OCI-LY7 (cell line): ENCODE measurements at regions not wholly inside any gene's neighbourhood (a gene's known extent, or its start where the extent isn't known, plus 50 kb on each side); places are given as distances from the start of the nearest gene placed in this dataset.

Experiments
- BruUV-seq: library from RNA; stranded (reverse); fragments of 400-500 nt; replicated peaks from 2 replicates; lab custom pipeline; 2021; lab: Mats Ljungman, UMichigan
- CTCF ChIA-PET: fragments of 300-600 bp; sonication (Branson Sonifier 250); formaldehyde crosslinking; loops from one replicate; lab custom pipeline; 2022; ENCODE audit warnings: antibody characterized with exemption; ENCODE audit not compliant: unreplicated experiment; lab: Charles Lee
- POLR2A ChIA-PET: fragments of 300-600 bp; sonication (Branson Sonifier 250); formaldehyde crosslinking; loops from one replicate; lab custom pipeline; 2022; ENCODE audit warnings: antibody characterized with exemption; lab: Charles Lee
- DNase-seq: peaks from one replicate; pipeline ENCODE4 v3.0.0-alpha.2; 2015; ENCODE audit warnings: low spot score
- H2AFZ ChIP-seq: fragments of 200-600 bp; sonication (generic), shearing (Covaris generic); 2 replicates; pipeline ENCODE4 v1.6.1; 2014; ENCODE audit warnings: mild to moderate bottlenecking, antibody characterized with exemption, low read length, moderate library complexity
- H3K27ac ChIP-seq: fragments of 200-600 bp; sonication (generic); 2 replicates; pipeline ENCODE4 v1.5.1; 2014; ENCODE audit warnings: mixed run types, low read depth, mild to moderate bottlenecking, moderate library complexity, low read length, inconsistent platforms; ENCODE audit not compliant: poor library complexity, severe bottlenecking
- H3K36me3 ChIP-seq: fragments of 200-600 bp; sonication (generic); 2 replicates; pipeline ENCODE4 v1.6.1; 2014; ENCODE audit warnings: mild to moderate bottlenecking, antibody characterized with exemption, low read length, moderate library complexity, mixed read lengths; ENCODE audit not compliant: insufficient read depth
- H3K4me1 ChIP-seq: fragments of 200-600 bp; sonication (generic); 2 replicates; pipeline ENCODE4 v1.5.1; 2014; ENCODE audit warnings: mild to moderate bottlenecking, low read length; ENCODE audit not compliant: insufficient read depth, poor library complexity, severe bottlenecking
- H3K4me2 ChIP-seq: fragments of 200-600 bp; sonication (generic); 2 replicates; pipeline ENCODE4 v1.6.1; 2014; ENCODE audit warnings: mild to moderate bottlenecking, low read length
- H3K4me3 ChIP-seq: fragments of 200-600 bp; sonication (generic); 2 replicates; pipeline ENCODE4 v1.5.1; 2014; ENCODE audit warnings: mild to moderate bottlenecking, low read depth, low read length; ENCODE audit not compliant: poor library complexity, severe bottlenecking
- H3K79me2 ChIP-seq: fragments of 200-600 bp; sonication (generic); 2 replicates; pipeline ENCODE4 v1.6.1; 2016; ENCODE audit warnings: low read depth, mild to moderate bottlenecking, low read length, moderate library complexity, mixed read lengths; ENCODE audit not compliant: insufficient read depth
- H3K9me2 ChIP-seq: fragments of 200-600 bp; sonication (generic); 2 replicates; pipeline ENCODE4 v1.6.1; 2016; ENCODE audit warnings: mild to moderate bottlenecking, low read length, mixed read lengths; ENCODE audit not compliant: insufficient read depth
- H3K9me3 ChIP-seq: fragments of 200-600 bp; sonication (generic); 2 replicates; pipeline ENCODE4 v1.6.1; 2014; ENCODE audit warnings: mild to moderate bottlenecking, mixed run types, low read length, mixed read lengths
- H4K20me1 ChIP-seq: fragments of 200-600 bp; sonication (generic); 2 replicates; pipeline ENCODE4 v1.6.1; 2014; ENCODE audit warnings: mild to moderate bottlenecking, antibody characterized with exemption, low read length, moderate library complexity, mixed read lengths; ENCODE audit not compliant: insufficient read depth
- CTCF ChIP-seq: fragments of 200-600 bp; sonication (generic); conservative IDR thresholded peaks from 2 replicates; pipeline ENCODE4 v1.5.1; 2014; ENCODE audit warnings: mild to moderate bottlenecking, antibody characterized with exemption, low read length, moderate library complexity, mixed read lengths
- EZH2phosphoT487 ChIP-seq: fragments of 200-600 bp; sonication (generic); IDR thresholded peaks from 2 replicates; pipeline ENCODE4 v1.6.1; 2018; ENCODE audit warnings: low read depth, borderline replicate concordance, mild to moderate bottlenecking, mixed run types, antibody characterized with exemption, low read length, moderate library complexity, mixed read lengths
- intact Hi-C: fragments of 100-400 bp; cut with micrococcal nuclease; formaldehyde crosslinking; loops from one replicate; pipeline ENCODE4 v1.10.0; 2022; ENCODE audit not compliant: unreplicated experiment

GRCh38 chr2:152881527-152881926 is 163.1 kb downstream of the ARL6IP6 start:
- no peak for DNase-seq
- Histone ChIP-seq H3K36me3 (no peaks in the 10 kb centered on the region), H3K9me2 (no peaks in the 10 kb centered on the region), H2AFZ (no peak overlapping the region), H3K4me1 (no peaks in the 10 kb centered on the region), H4K20me1 (no peaks in the 10 kb centered on the region), H3K4me2 (no peak overlapping the region), H3K79me2 (no peaks in the 10 kb centered on the region), H3K9me3 (no peaks in the 10 kb centered on the region), H3K4me3 (no peak overlapping the region), H3K27ac (no peak overlapping the region)
- no TSS peak for BruUV-seq
- TF ChIP-seq EZH2phosphoT487 (no peak), CTCF (no peak)
- ChIA-PET CTCF (no interaction called here), POLR2A (no interaction called here)
- intact Hi-C loops: no loop called here

GRCh38 chr2:152879275-152879674 is 160.9 kb downstream of the ARL6IP6 start:
- H4K20me1 ChIP-seq: no peaks in the 10 kb centered on the region
- H3K4me3 ChIP-seq: no peak overlapping the region
- H3K4me1 ChIP-seq: no peaks in the 10 kb centered on the region
- H3K27ac ChIP-seq: no peak overlapping the region
- no peak overlapping the region for H2AFZ ChIP-seq
- ChIA-PET CTCF (no interaction called here), POLR2A (no interaction called here)
- TF ChIP-seq EZH2phosphoT487 (no peak), CTCF (no peak)
- H3K36me3 ChIP-seq: no peaks in the 10 kb centered on the region
- intact Hi-C loops: no loop called here
- no peaks in the 10 kb centered on the region for H3K79me2 ChIP-seq
- no peaks in the 10 kb centered on the region for H3K9me2 ChIP-seq
- no TSS peak for BruUV-seq
- no peak overlapping the region for H3K4me2 ChIP-seq
- no peak for DNase-seq
- H3K9me3 ChIP-seq: no peaks in the 10 kb centered on the region

GRCh38 chr2:152875701-152876695 is 157.6 kb downstream of the ARL6IP6 start:
- no peak for DNase-seq
- Histone ChIP-seq H3K36me3 (no peaks in the 10 kb centered on the region), H3K9me3 (no peaks in the 10 kb centered on the region), H3K4me3 (no peak overlapping the region), H3K79me2 (no peaks in the 10 kb centered on the region), H3K9me2 (no peaks in the 10 kb centered on the region), H2AFZ (no peak overlapping the region), H4K20me1 (no peaks in the 10 kb centered on the region), H3K4me1 (no peaks in the 10 kb centered on the region), H3K27ac (no peak overlapping the region), H3K4me2 (no peak overlapping the region)
- no TSS peak for BruUV-seq
- intact Hi-C loops: no loop called here
- TF ChIP-seq EZH2phosphoT487 (no peak), CTCF (no peak)
- ChIA-PET CTCF (no interaction called here), POLR2A (no interaction called here)
